Esophagus squamous epithelium (tissue), 4 donors: ENCODE measurements at regions not wholly inside any gene's neighbourhood (a gene's known extent, or its start where the extent isn't known, plus 50 kb on each side); places are given as distances from the start of the nearest gene placed in this dataset.

Experiments
- POLR2A ChIP-seq, 4 donors: fragments of 450-650 bp; IDR thresholded peaks; one replicate each; pipeline ENCODE4 v1.6.1; 2017; ENCODE audit warnings: antibody characterized with exemption in 4 of 4, mild to moderate bottlenecking in 4 of 4, moderate library complexity in 3 of 4
- TF ChIP-seq, protein P1 (sequence below), 6 experiments: fragments of 450-650 bp in 4 of 6; fragments of 200-600 bp in 2 of 6; sonication (generic) in 2 of 6; IDR thresholded peaks; one replicate each; pipeline ENCODE4 v1.5.1; 2016 to 2019; ENCODE audit warnings: antibody characterized with exemption in 6 of 6, mild to moderate bottlenecking in 4 of 6, moderate library complexity in 4 of 6

DNA sequence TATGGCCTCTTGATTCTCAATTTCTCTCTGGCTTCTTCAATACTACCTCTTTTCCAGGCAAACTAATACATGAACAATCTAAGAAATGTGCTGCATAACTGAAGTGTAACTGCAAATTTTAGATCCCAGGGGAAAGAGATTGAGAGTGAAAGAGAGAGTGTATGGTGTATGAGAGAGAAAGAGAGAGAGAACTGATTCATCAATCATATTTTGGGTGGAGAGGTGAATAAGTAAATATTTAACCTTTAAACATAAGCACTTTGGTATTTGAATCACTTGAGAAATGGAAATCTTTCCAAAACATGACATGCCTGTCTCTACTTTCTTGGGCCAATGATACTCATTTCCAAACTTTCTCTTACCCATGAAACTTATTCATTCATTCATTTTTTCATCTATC lies 147.2 kb upstream of the DIPK2B start:
- no peak for TF ChIP-seq POLR2A (IDR thresholded peaks at IDR 0.05)
- TF ChIP-seq, protein P1, sequence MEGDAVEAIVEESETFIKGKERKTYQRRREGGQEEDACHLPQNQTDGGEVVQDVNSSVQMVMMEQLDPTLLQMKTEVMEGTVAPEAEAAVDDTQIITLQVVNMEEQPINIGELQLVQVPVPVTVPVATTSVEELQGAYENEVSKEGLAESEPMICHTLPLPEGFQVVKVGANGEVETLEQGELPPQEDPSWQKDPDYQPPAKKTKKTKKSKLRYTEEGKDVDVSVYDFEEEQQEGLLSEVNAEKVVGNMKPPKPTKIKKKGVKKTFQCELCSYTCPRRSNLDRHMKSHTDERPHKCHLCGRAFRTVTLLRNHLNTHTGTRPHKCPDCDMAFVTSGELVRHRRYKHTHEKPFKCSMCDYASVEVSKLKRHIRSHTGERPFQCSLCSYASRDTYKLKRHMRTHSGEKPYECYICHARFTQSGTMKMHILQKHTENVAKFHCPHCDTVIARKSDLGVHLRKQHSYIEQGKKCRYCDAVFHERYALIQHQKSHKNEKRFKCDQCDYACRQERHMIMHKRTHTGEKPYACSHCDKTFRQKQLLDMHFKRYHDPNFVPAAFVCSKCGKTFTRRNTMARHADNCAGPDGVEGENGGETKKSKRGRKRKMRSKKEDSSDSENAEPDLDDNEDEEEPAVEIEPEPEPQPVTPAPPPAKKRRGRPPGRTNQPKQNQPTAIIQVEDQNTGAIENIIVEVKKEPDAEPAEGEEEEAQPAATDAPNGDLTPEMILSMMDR (IDR thresholded peaks at IDR 0.05) = no peak
